ENCODE measurements at regions not wholly inside any gene's neighbourhood (a gene's known extent, or its start where the extent isn't known, plus 50 kb on each side); places are given as distances from the start of the nearest gene placed in this dataset.

GRCh38 chr3:83769791-83770663 lies 1188.8 kb upstream of the CADM2 start:
- no peak for TF ChIP-seq EZH2phosphoT487 (IDR thresholded peaks at IDR 0.05; ENCODE audit: low read depth, severe bottlenecking, unreplicated experiment)
- TF ChIP-seq EZH2 (IDR thresholded peaks at IDR 0.05; ENCODE audit: borderline replicate concordance) = no peak
- TF ChIP-seq CTCF (IDR thresholded peaks at IDR 0.05; ENCODE audit: poor library complexity) = no peak
- H3K27me3 ChIP-seq = no peaks in the 10 kb centered on the region
- H3K4me2 ChIP-seq = no peak overlapping the region
- H3K36me3 ChIP-seq (replicated peaks; ENCODE audit: insufficient read depth, low read depth) = no peaks in the 10 kb centered on the region
- DNase-seq (ENCODE audit: low spot score) = no peak
- H3K9me2 ChIP-seq (replicated peaks; ENCODE audit: insufficient read depth) = no peaks in the 10 kb centered on the region
- no peaks in the 10 kb centered on the region for H3K9me3 ChIP-seq (ENCODE audit: low read depth)
- no peaks in the 10 kb centered on the region for H4K20me1 ChIP-seq (ENCODE audit: insufficient read depth, poor library complexity, severe bottlenecking)
- no peaks in the 10 kb centered on the region for H3K4me1 ChIP-seq (ENCODE audit: insufficient read depth)
- WGBS (ENCODE audit: low lambda C conversion rate, missing lambda C conversion rate) = 92% methylated on average over 17 of the region's 17 CpGs
- H3K79me2 ChIP-seq = no peaks in the 10 kb centered on the region
- no peak overlapping the region for H3K4me3 ChIP-seq
- no peak overlapping the region for H3K27ac ChIP-seq
- no peak overlapping the region for H2AFZ ChIP-seq

GRCh38 chr3:83770664-83771402 lies 1188.0 kb upstream of the CADM2 start:
- Histone ChIP-seq H2AFZ (no peak overlapping the region), H3K36me3 (replicated peaks; ENCODE audit: insufficient read depth, low read depth) (no peaks in the 10 kb centered on the region), H3K4me3 (no peak overlapping the region), H3K4me1 (ENCODE audit: insufficient read depth) (no peaks in the 10 kb centered on the region), H3K27ac (no peak overlapping the region), H3K9me3 (ENCODE audit: low read depth) (no peaks in the 10 kb centered on the region), H3K9me2 (replicated peaks; ENCODE audit: insufficient read depth) (no peaks in the 10 kb centered on the region), H4K20me1 (ENCODE audit: insufficient read depth, poor library complexity, severe bottlenecking) (no peaks in the 10 kb centered on the region), H3K79me2 (no peaks in the 10 kb centered on the region), H3K4me2 (no peak overlapping the region), H3K27me3 (no peaks in the 10 kb centered on the region)
- TF ChIP-seq EZH2phosphoT487 (IDR thresholded peaks at IDR 0.05; ENCODE audit: low read depth, severe bottlenecking, unreplicated experiment) (no peak), CTCF (IDR thresholded peaks at IDR 0.05; ENCODE audit: poor library complexity) (no peak), EZH2 (IDR thresholded peaks at IDR 0.05; ENCODE audit: borderline replicate concordance) (no peak)
- 91% methylated on average over 7 of the region's 7 CpGs for WGBS (ENCODE audit: low lambda C conversion rate, missing lambda C conversion rate)
- no peak for DNase-seq (ENCODE audit: low spot score)

- H3K4me3 ChIP-seq = no peak overlapping the region
- TF ChIP-seq EZH2phosphoT487 (IDR thresholded peaks at IDR 0.05; ENCODE audit: low read depth, severe bottlenecking, unreplicated experiment) (no peak), EZH2 (IDR thresholded peaks at IDR 0.05; ENCODE audit: borderline replicate concordance) (no peak), CTCF (IDR thresholded peaks at IDR 0.05; ENCODE audit: poor library complexity) (no peak)
- H3K27me3 ChIP-seq = no peaks in the 10 kb centered on the region
- DNase-seq (ENCODE audit: low spot score) = no peak
- no peaks in the 10 kb centered on the region for H4K20me1 ChIP-seq (ENCODE audit: insufficient read depth, poor library complexity, severe bottlenecking)
- 94% methylated on average over 2 of the region's 2 CpGs for WGBS (ENCODE audit: low lambda C conversion rate, missing lambda C conversion rate)
- no peak overlapping the region for H3K27ac ChIP-seq
- H3K4me1 ChIP-seq (ENCODE audit: insufficient read depth) = no peaks in the 10 kb centered on the region
- H3K4me2 ChIP-seq = no peak overlapping the region
- no peaks in the 10 kb centered on the region for H3K9me3 ChIP-seq (ENCODE audit: low read depth)
- H3K79me2 ChIP-seq = no peaks in the 10 kb centered on the region
- H2AFZ ChIP-seq = no peak overlapping the region
- no peaks in the 10 kb centered on the region for H3K9me2 ChIP-seq (replicated peaks; ENCODE audit: insufficient read depth)
- H3K36me3 ChIP-seq (replicated peaks; ENCODE audit: insufficient read depth, low read depth) = no peaks in the 10 kb centered on the region
Measured at GRCh38 chr3:83802801-83803200, 1156.0 kb upstream of the CADM2 start.

All from hepatocyte (in vitro differentiated cells).